GM12873 (cell line): ENCODE measurements at regions not wholly inside any gene's neighbourhood (a gene's known extent, or its start where the extent isn't known, plus 50 kb on each side); places are given as distances from the start of the nearest gene placed in this dataset.

Experiments used
- TF ChIP-seq, protein P1 (sequence below): IDR thresholded peaks from 2 replicates; pipeline ENCODE4 v1.5.1; 2012; ENCODE audit warnings: low read depth, mild to moderate bottlenecking, moderate library complexity, low read length, control low read depth; ENCODE audit not compliant: insufficient read depth; ENCODE audit errors: missing control alignments

DNA sequence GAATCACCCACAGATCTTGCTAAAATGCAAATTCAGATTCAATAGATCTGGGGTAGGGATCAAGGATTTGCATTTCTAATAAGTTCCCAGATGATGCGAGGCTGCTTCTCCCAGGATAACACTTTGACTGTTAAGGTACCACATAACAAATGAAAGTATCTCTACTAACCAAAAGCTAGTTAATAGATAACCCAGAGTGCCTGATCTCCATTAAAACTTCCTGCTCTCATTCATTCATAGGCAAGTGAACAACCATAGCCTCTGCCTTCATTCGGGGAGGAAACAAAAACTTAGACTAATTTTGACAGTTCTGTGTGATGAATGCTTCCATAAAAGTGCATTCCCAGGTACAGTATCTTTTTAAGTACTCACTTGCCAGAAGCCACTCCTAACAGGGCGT is 265.6 kb upstream of the BTBD3 start:
- TF ChIP-seq, protein P1, sequence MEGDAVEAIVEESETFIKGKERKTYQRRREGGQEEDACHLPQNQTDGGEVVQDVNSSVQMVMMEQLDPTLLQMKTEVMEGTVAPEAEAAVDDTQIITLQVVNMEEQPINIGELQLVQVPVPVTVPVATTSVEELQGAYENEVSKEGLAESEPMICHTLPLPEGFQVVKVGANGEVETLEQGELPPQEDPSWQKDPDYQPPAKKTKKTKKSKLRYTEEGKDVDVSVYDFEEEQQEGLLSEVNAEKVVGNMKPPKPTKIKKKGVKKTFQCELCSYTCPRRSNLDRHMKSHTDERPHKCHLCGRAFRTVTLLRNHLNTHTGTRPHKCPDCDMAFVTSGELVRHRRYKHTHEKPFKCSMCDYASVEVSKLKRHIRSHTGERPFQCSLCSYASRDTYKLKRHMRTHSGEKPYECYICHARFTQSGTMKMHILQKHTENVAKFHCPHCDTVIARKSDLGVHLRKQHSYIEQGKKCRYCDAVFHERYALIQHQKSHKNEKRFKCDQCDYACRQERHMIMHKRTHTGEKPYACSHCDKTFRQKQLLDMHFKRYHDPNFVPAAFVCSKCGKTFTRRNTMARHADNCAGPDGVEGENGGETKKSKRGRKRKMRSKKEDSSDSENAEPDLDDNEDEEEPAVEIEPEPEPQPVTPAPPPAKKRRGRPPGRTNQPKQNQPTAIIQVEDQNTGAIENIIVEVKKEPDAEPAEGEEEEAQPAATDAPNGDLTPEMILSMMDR: no peak

DNA sequence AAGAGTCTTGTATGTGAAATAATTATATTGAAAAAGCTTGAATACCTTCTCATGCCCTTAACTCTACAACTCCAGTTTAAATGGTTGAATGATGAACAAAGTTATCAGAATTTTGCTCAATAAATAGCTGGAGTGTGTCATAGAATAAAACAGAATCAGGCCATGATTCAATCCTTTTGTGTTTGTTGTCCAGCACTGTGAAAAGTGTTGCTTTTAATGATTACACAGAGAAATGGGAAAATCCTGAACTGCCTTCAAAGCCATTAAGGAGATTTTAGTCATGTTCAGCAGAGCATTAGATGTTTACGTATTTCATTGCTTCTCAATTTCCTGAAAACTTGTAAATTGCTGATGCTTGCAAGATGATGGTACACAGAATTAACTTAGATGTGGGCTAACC is 262.9 kb upstream of the BTBD3 start:
- TF ChIP-seq, protein P1: no peak

DNA sequence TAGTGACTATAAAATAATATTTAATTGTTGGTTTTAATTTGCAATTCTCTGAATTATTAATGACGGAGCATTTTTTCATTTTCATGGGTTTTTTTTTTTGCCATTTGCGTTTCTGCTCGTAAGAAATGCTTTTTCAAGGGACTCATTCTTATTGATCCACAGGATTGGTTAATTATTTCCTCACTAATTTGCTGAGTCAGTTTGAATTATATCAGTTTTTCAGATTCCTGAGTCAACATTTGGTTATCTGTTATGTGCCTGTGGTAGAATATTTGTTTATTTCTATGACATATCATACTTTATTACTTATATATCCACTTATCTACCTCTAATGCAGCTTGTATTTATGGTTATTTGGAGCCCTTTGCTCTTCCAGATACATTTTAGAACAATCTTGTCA is 257.0 kb upstream of the BTBD3 start:
- TF ChIP-seq, protein P1: no peak

DNA sequence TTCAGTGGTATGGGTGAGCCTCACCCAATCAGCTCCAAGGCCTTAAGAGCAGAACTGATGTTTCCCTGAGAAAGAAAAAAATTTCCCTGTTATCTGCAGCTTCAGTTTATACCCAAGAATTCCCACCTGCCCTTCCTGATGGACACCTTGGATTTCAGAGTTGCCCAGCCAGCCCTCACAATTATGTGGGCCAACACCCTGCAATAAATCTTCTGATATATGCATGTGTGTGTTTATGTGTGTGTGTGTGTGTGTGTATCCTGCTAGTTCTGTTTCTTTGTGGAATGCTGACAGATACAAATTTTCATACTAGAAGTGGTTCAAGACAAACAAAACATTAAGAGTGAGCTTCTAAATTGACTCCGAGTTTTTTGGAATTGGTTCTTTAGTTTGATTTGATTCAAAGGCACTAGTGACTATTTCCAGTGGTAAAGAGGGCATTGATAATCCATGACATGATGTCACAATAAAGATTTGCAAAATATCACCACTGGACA is 246.6 kb upstream of the BTBD3 start:
- TF ChIP-seq, protein P1: no peak

DNA sequence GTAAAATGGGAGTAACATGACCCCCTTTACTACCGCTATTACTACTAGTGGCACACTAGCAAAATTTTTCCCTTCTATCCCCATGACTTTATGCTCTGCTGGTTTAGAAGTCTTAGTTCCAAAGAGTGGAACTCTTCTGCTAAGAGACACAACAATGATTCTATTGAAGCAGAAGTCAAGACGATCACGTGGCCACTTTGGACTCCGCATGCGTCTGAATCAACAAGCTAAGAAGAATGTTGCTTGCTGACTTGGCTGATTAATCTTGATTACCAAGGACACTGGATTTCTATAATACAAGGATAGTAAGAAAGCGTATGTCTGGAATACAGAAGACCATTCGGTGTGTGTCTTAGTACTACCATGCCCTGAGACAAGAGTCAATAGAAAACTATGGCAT is 244.7 kb upstream of the BTBD3 start:
- TF ChIP-seq, protein P1: no peak

DNA sequence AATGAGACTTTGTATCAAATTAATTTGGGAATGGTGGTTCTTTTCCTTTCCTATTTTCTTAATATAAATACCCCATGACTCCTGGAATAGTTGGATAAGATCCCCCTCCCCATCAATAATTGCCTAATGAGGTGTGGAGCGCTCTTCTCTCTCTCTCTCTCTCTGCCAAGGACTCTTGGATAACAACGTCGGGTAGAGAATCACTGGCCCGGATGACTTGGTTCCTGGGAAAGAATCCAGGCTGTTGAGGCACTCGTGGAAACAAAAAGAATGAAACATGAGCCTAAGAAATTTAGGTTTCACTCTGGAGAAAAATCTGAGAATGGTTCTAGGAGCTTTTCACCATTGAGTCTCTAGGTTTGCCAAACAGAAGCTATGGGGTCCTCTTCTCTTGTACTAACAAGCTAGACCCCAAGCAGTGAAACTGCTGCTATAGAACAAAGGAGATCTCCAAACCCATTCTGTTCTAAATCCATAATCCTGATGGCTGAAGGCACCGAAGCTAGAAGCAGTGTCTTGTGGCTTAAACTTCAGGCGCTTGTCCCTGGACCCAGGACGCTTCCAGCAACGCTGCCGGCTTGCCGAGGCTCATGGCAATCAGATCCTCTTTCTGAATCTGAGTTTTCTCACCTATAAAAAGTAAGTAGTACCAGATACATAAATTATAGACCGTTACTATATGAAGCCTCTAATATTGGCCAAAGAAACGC is 241.6 kb upstream of the BTBD3 start:
- TF ChIP-seq, protein P1: no peak

DNA sequence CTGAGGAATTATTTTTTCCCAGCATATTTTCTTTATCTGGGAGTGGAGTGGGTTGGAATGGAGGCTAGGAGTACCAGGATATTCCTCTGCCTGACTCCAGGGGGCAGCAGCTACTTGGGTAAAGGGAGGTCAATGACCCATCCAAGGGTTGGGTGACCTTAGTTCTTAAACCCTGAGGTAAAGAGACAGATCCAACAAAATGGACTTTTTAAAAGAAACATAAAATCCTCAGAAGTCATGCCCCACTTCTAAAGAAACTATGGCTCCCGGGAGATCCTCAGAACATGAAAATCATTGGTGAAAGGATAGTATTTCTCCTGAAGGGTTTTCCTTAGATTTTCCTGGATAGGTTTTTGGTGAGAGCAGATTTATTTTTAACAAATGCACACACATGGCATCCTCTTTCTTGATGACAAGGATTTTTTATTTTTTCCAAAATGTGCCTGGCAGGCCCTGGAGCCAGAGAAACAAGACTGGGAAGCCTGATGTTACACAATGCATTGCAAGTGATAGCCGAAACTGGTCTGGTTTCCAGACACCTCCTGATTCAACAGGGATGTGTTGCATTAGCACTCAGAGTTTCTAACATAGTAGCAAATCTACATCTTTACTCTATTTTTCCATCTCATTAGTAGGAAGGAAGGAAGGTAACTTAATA is 240.9 kb upstream of the BTBD3 start:
- TF ChIP-seq, protein P1: peak; percentile 68
